Effector CD4-positive, alpha-beta T cell (primary cell): ENCODE measurements at regions not wholly inside any gene's neighbourhood (a gene's known extent, or its start where the extent isn't known, plus 50 kb on each side); places are given as distances from the start of the nearest gene placed in this dataset.

Experiments
- DNase-seq: peaks from one replicate; pipeline ENCODE4 v3.0.0-alpha.2; 2020

- no peak for DNase-seq
Measured at GRCh38 chr10:21167288-21168010, 270.3 kb upstream of the NEBL start.

GRCh38 chr10:21166557-21167287 is 269.6 kb upstream of the NEBL start:
- DNase-seq = no peak

GRCh38 chr10:21165489-21165888 is 268.4 kb upstream of the NEBL start:
- DNase-seq = no peak

- DNase-seq = no peak
Measured at GRCh38 chr10:21164687-21165086, 267.6 kb upstream of the NEBL start.

- DNase-seq = no peak
Measured at GRCh38 chr10:21162948-21163347, 265.8 kb upstream of the NEBL start.

GRCh38 chr10:21161647-21162046 is 264.5 kb upstream of the NEBL start:
- DNase-seq = no peak

GRCh38 chr10:21161090-21161625 is 264.0 kb upstream of the NEBL start:
- DNase-seq = no peak

GRCh38 chr10:21160116-21160515 is 263.0 kb upstream of the NEBL start:
- DNase-seq = no peak

GRCh38 chr10:21159669-21160068 is 262.6 kb upstream of the NEBL start:
- DNase-seq = no peak

- DNase-seq = no peak
Measured at GRCh38 chr10:21158301-21158700, 261.2 kb upstream of the NEBL start.

- no peak for DNase-seq
Measured at GRCh38 chr10:21157664-21158063, 260.6 kb upstream of the NEBL start.

- no peak for DNase-seq
Measured at GRCh38 chr10:21150166-21150565, 253.1 kb upstream of the NEBL start.

GRCh38 chr10:21146436-21146789 is 249.3 kb upstream of the NEBL start:
- no peak for DNase-seq

GRCh38 chr10:21145751-21146435 is 248.8 kb upstream of the NEBL start:
- no peak for DNase-seq

- DNase-seq = no peak
Measured at GRCh38 chr10:21144047-21144446, 246.9 kb upstream of the NEBL start.

GRCh38 chr10:21141946-21142492 is 244.9 kb upstream of the NEBL start:
- no peak for DNase-seq

GRCh38 chr10:21138769-21139340 is 241.7 kb upstream of the NEBL start:
- DNase-seq = no peak

GRCh38 chr10:21135023-21135931 is 238.2 kb upstream of the NEBL start:
- no peak for DNase-seq

GRCh38 chr10:21134645-21135022 is 237.5 kb upstream of the NEBL start:
- DNase-seq = no peak

GRCh38 chr10:21130683-21131442 is 233.8 kb upstream of the NEBL start:
- DNase-seq = no peak

- DNase-seq = no peak
Measured at GRCh38 chr10:21130108-21130507, 233.0 kb upstream of the NEBL start.
